ENCODE measurements at regions not wholly inside any gene's neighbourhood (a gene's known extent, or its start where the extent isn't known, plus 50 kb on each side); places are given as distances from the start of the nearest gene placed in this dataset.

DNA sequence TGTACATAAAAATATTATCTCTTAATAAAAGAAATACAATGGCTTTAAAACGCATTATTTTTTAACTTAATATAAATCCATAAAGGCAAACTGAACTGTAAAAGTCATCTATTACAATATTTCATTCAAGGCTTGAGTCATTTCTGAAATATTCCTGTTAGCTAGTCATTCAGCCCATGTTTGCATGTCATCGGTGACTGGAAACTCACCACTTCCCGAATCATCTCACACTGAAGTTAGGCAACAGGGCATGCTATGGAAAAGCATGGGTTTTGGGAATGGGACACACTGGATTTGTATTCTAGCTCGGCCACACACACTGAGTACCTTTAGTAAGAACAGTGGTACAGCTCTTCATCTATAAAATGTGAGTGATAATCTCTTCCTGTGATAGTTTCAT is 691.1 kb upstream of the C9orf72 start:
- no peaks in the 10 kb centered on the region for H3K9me3 ChIP-seq (ENCODE audit: control insufficient read depth, insufficient read depth, low read depth, low read length)

DNA sequence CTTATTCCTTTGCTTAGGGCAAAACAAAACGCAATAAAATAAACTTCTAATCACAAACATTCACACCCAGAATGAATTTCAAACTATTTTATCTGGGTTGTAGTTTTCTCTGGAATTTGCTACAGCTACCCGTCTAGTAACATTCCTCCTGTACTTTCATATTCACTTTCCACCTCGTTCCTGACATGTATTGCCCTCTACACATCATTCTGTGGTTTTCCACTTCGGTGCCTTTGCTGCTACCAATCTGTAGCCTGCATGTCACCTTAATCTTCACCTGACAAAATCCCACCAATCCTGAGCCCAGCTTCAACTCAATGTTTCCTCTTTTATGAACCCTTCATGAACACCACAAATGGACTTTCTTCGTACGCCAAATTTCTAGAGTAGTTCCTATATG is 694.1 kb upstream of the C9orf72 start:
- CTCF ChIA-PET: interaction anchor here (0.6 to 0.7 kb wide), 2 partner anchors 273 to 1155 kb away, joined by 3 read pairs; no protein-coding TSS in a partner anchor
- H3K36me3 ChIP-seq (ENCODE audit: control insufficient read depth in 2 of 2, insufficient read depth in 1 of 2, low read length in 2 of 2): no peaks in the 10 kb centered on the region
- POLR2A ChIA-PET: no interaction called here
- no peaks in the 10 kb centered on the region for H3K4me1 ChIP-seq (ENCODE audit: control insufficient read depth, insufficient read depth, low read length)
- H3K4me3 ChIP-seq (ENCODE audit: low read depth, low read length): no peak overlapping the region
- no peaks in the 10 kb centered on the region for H3K9me3 ChIP-seq (ENCODE audit: control insufficient read depth, insufficient read depth, low read depth, low read length)
- no peak overlapping the region for H3K27ac ChIP-seq (ENCODE audit: extremely low read depth, low read depth, low read length)
- TF ChIP-seq, protein P1, sequence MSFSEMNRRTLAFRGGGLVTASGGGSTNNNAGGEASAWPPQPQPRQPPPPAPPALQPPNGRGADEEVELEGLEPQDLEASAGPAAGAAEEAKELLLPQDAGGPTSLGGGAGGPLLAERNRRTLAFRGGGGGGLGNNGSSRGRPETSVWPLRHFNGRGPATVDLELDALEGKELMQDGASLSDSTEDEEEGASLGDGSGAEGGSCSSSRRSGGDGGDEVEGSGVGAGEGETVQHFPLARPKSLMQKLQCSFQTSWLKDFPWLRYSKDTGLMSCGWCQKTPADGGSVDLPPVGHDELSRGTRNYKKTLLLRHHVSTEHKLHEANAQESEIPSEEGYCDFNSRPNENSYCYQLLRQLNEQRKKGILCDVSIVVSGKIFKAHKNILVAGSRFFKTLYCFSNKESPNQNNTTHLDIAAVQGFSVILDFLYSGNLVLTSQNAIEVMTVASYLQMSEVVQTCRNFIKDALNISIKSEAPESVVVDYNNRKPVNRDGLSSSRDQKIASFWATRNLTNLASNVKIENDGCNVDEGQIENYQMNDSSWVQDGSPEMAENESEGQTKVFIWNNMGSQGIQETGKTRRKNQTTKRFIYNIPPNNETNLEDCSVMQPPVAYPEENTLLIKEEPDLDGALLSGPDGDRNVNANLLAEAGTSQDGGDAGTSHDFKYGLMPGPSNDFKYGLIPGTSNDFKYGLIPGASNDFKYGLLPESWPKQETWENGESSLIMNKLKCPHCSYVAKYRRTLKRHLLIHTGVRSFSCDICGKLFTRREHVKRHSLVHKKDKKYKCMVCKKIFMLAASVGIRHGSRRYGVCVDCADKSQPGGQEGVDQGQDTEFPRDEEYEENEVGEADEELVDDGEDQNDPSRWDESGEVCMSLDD (tag by site-specific recombination; IDR thresholded peaks at IDR 0.05): no peak
- TF ChIP-seq, protein P2, sequence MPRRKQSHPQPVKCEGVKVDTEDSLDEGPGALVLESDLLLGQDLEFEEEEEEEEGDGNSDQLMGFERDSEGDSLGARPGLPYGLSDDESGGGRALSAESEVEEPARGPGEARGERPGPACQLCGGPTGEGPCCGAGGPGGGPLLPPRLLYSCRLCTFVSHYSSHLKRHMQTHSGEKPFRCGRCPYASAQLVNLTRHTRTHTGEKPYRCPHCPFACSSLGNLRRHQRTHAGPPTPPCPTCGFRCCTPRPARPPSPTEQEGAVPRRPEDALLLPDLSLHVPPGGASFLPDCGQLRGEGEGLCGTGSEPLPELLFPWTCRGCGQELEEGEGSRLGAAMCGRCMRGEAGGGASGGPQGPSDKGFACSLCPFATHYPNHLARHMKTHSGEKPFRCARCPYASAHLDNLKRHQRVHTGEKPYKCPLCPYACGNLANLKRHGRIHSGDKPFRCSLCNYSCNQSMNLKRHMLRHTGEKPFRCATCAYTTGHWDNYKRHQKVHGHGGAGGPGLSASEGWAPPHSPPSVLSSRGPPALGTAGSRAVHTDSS (tag by site-specific recombination; IDR thresholded peaks at IDR 0.05): no peak
- no peak for TF ChIP-seq ZNF416 (tag by site-specific recombination; IDR thresholded peaks at IDR 0.05)
- TF ChIP-seq ZFP41 (tag by site-specific recombination; IDR thresholded peaks at IDR 0.05; ENCODE audit: borderline replicate concordance): no peak
- TF ChIP-seq, protein P3, sequence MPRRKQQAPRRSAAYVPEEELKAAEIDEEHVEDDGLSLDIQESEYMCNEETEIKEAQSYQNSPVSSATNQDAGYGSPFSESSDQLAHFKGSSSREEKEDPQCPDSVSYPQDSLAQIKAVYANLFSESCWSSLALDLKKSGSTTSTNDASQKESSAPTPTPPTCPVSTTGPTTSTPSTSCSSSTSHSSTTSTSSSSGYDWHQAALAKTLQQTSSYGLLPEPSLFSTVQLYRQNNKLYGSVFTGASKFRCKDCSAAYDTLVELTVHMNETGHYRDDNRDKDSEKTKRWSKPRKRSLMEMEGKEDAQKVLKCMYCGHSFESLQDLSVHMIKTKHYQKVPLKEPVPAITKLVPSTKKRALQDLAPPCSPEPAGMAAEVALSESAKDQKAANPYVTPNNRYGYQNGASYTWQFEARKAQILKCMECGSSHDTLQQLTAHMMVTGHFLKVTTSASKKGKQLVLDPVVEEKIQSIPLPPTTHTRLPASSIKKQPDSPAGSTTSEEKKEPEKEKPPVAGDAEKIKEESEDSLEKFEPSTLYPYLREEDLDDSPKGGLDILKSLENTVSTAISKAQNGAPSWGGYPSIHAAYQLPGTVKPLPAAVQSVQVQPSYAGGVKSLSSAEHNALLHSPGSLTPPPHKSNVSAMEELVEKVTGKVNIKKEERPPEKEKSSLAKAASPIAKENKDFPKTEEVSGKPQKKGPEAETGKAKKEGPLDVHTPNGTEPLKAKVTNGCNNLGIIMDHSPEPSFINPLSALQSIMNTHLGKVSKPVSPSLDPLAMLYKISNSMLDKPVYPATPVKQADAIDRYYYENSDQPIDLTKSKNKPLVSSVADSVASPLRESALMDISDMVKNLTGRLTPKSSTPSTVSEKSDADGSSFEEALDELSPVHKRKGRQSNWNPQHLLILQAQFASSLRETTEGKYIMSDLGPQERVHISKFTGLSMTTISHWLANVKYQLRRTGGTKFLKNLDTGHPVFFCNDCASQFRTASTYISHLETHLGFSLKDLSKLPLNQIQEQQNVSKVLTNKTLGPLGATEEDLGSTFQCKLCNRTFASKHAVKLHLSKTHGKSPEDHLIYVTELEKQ (tag by site-specific recombination; IDR thresholded peaks at IDR 0.05; ENCODE audit: borderline replicate concordance): no peak
- no peak for TF ChIP-seq TCF7L2 (IDR thresholded peaks at IDR 0.05; ENCODE audit: borderline replicate concordance, low read depth, low read length)
- no peak for TF ChIP-seq ZBTB7A (tag by site-specific recombination; IDR thresholded peaks at IDR 0.05; ENCODE audit: low read depth)
- TF ChIP-seq ZNF555 (tag by site-specific recombination; conservative IDR thresholded peaks at IDR 0.05): no peak
- TF ChIP-seq ZFP37 (tag by site-specific recombination; IDR thresholded peaks at IDR 0.05): no peak
- no peak for TF ChIP-seq ZNF214 (tag by site-specific recombination; IDR thresholded peaks at IDR 0.05; ENCODE audit: borderline replicate concordance)
- TF ChIP-seq, protein P4, sequence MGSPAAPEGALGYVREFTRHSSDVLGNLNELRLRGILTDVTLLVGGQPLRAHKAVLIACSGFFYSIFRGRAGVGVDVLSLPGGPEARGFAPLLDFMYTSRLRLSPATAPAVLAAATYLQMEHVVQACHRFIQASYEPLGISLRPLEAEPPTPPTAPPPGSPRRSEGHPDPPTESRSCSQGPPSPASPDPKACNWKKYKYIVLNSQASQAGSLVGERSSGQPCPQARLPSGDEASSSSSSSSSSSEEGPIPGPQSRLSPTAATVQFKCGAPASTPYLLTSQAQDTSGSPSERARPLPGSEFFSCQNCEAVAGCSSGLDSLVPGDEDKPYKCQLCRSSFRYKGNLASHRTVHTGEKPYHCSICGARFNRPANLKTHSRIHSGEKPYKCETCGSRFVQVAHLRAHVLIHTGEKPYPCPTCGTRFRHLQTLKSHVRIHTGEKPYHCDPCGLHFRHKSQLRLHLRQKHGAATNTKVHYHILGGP (tag by site-specific recombination; IDR thresholded peaks at IDR 0.05): no peak
- no peak for TF ChIP-seq ZNF350 (tag by site-specific recombination; IDR thresholded peaks at IDR 0.05)
- TF ChIP-seq ZNF561 (tag by site-specific recombination; IDR thresholded peaks at IDR 0.05; ENCODE audit: borderline replicate concordance): no peak
- TF ChIP-seq ZBTB21 (tag by site-specific recombination; IDR thresholded peaks at IDR 0.05): no peak
- TF ChIP-seq, protein P5, sequence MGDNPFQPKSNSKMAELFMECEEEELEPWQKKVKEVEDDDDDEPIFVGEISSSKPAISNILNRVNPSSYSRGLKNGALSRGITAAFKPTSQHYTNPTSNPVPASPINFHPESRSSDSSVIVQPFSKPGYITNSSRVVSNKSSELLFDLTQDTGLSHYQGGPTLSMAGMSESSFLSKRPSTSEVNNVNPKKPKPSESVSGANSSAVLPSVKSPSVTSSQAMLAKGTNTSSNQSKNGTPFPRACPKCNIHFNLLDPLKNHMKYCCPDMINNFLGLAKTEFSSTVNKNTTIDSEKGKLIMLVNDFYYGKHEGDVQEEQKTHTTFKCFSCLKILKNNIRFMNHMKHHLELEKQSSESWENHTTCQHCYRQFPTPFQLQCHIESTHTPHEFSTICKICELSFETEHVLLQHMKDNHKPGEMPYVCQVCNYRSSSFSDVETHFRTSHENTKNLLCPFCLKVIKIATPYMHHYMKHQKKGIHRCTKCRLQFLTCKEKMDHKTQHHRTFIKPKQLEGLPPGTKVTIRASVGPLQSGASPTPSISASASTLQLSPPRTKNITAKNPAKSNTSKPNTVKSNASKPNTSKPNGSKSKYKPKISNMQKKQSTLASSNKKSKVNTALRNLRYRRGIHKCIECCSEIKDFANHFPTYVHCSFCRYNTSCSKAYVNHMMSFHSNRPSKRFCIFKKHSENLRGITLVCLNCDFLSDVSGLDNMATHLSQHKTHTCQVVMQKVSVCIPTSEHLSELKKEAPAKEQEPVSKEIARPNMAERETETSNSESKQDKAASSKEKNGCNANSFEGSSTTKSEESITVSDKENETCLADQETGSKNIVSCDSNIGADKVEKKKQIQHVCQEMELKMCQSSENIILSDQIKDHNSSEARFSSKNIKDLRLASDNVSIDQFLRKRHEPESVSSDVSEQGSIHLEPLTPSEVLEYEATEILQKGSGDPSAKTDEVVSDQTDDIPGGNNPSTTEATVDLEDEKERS (tag by site-specific recombination; IDR thresholded peaks at IDR 0.05): no peak
- TF ChIP-seq ZNF629 (tag by site-specific recombination; IDR thresholded peaks at IDR 0.05): no peak
- TF ChIP-seq ZNF146 (tag by site-specific recombination; IDR thresholded peaks at IDR 0.05): no peak
- no peak for TF ChIP-seq MYNN (tag by site-specific recombination; IDR thresholded peaks at IDR 0.05; ENCODE audit: borderline replicate concordance)

More for the DNA sequence above, 691.1 kb upstream of the C9orf72 start:
- Histone ChIP-seq H3K36me3 (ENCODE audit: control insufficient read depth in 2 of 2, insufficient read depth in 1 of 2, low read length in 2 of 2) (no peaks in the 10 kb centered on the region), H3K4me3 (ENCODE audit: low read depth, low read length) (no peak overlapping the region), H3K27ac (ENCODE audit: extremely low read depth, low read depth, low read length) (no peak overlapping the region), H3K4me1 (ENCODE audit: control insufficient read depth, insufficient read depth, low read length) (no peaks in the 10 kb centered on the region)
- TF ChIP-seq ZNF155 (tag by site-specific recombination; IDR thresholded peaks at IDR 0.05) (no peak), ZNF121 (tag by site-specific recombination; IDR thresholded peaks at IDR 0.05) (no peak), ZNF785 (tag by site-specific recombination; IDR thresholded peaks at IDR 0.05) (no peak), WT1 (tag by site-specific recombination; IDR thresholded peaks at IDR 0.05) (no peak), SETDB1 (IDR thresholded peaks at IDR 0.05; ENCODE audit: insufficient read length, low read length) (no peak), ZNF114 (tag by site-specific recombination; IDR thresholded peaks at IDR 0.05) (no peak), ZBTB48 (tag by site-specific recombination; IDR thresholded peaks at IDR 0.05) (no peak)
- CTCF ChIA-PET: interaction anchor here (0.6 to 1.2 kb wide), 2 partner anchors 11 to 143 kb away, joined by 3 read pairs; no protein-coding TSS in a partner anchor
- POLR2A ChIA-PET: no interaction called here

Data from HEK293 (cell line).